Upper lobe of left lung (tissue), 6 donors: ENCODE measurements at regions not wholly inside any gene's neighbourhood (a gene's known extent, or its start where the extent isn't known, plus 50 kb on each side); places are given as distances from the start of the nearest gene placed in this dataset.

Source experiments
- ATAC-seq, 2 donors: fragments of 200-7000 bp; cut with Tn5 transposase; one replicate each; pipeline ENCODE4 v1.9.1; 2022; ENCODE audit warnings: mild to moderate bottlenecking in 2 of 2, moderate library complexity in 2 of 2; ENCODE audit not compliant: low FRiP score in 2 of 2
- DNase-seq, 2 donors: peaks; one replicate each; pipeline ENCODE4 v3.0.0-alpha.2; 2019 to 2020
- H3K27ac ChIP-seq, 4 donors: fragments of 200-600 bp; sonication (generic); one replicate each; pipeline ENCODE4 v1.5.1; 2016 to 2019
- H3K27me3 ChIP-seq, 4 donors: fragments of 200-600 bp; sonication (generic); one replicate each; pipeline ENCODE4 v1.5.1; 2017 to 2019
- H3K36me3 ChIP-seq, 4 donors: fragments of 200-600 bp; sonication (generic); one replicate each; pipeline ENCODE4 v1.5.1; 2016 to 2019
- H3K4me1 ChIP-seq, 4 donors: fragments of 200-600 bp; sonication (generic); one replicate each; pipeline ENCODE4 v1.5.1; 2018 to 2019
- H3K4me3 ChIP-seq, 4 donors: fragments of 200-600 bp; sonication (generic); one replicate each; pipeline ENCODE4 v1.5.1; 2017 to 2019; ENCODE audit warnings: mild to moderate bottlenecking in 2 of 4, moderate library complexity in 1 of 4
- H3K9me3 ChIP-seq, 4 donors: fragments of 200-600 bp; sonication (generic); one replicate each; pipeline ENCODE4 v1.5.1; 2018 to 2019
- EP300 ChIP-seq, 4 donors: sonication (generic); formaldehyde crosslinking; IDR thresholded peaks; one replicate each; pipeline ENCODE4 v1.5.1; 2017; ENCODE audit warnings: antibody characterized with exemption in 4 of 4, control low read depth in 2 of 4
- POLR2A ChIP-seq, 4 donors: fragments of 450-650 bp; IDR thresholded peaks; one replicate each; pipeline ENCODE4 v1.5.1; 2016 to 2017; ENCODE audit warnings: antibody characterized with exemption in 4 of 4, mild to moderate bottlenecking in 2 of 4
- POLR2AphosphoS5 ChIP-seq, 2 donors: sonication (generic); formaldehyde crosslinking; IDR thresholded peaks; one replicate each; pipeline ENCODE4 v1.5.1; 2017; ENCODE audit warnings: antibody characterized with exemption in 2 of 2
- WGBS, 2 donors: methylation state at CpG; one replicate each; pipeline ENCODE4 v1.1.5; 2017 to 2018; 5-methylcytosine and 5-hydroxymethylcytosine counted together
- TF ChIP-seq, protein P1 (sequence below), 6 experiments: fragments of 450-650 bp in 4 of 6; fragments of 200-600 bp in 2 of 6; sonication (generic) in 2 of 6; IDR thresholded peaks; one replicate each; pipeline ENCODE4 v1.5.1; 2016 to 2019; ENCODE audit warnings: antibody characterized with exemption in 6 of 6
- donor health status: DM: no; HTN: no; CAD: no; lungs with moderate emphysema.
- donor health status: DM: no; HTN: yes; CAD: no; lungs with severe emphysema.

- no peaks in the 10 kb centered on the region for H3K9me3 ChIP-seq
- H3K36me3 ChIP-seq = no peaks in the 10 kb centered on the region
- TF ChIP-seq POLR2A (IDR thresholded peaks at IDR 0.05) = no peak
- TF ChIP-seq POLR2AphosphoS5 (IDR thresholded peaks at IDR 0.05) = no peak
- no peak for TF ChIP-seq EP300 (IDR thresholded peaks at IDR 0.05)
- TF ChIP-seq, protein P1, sequence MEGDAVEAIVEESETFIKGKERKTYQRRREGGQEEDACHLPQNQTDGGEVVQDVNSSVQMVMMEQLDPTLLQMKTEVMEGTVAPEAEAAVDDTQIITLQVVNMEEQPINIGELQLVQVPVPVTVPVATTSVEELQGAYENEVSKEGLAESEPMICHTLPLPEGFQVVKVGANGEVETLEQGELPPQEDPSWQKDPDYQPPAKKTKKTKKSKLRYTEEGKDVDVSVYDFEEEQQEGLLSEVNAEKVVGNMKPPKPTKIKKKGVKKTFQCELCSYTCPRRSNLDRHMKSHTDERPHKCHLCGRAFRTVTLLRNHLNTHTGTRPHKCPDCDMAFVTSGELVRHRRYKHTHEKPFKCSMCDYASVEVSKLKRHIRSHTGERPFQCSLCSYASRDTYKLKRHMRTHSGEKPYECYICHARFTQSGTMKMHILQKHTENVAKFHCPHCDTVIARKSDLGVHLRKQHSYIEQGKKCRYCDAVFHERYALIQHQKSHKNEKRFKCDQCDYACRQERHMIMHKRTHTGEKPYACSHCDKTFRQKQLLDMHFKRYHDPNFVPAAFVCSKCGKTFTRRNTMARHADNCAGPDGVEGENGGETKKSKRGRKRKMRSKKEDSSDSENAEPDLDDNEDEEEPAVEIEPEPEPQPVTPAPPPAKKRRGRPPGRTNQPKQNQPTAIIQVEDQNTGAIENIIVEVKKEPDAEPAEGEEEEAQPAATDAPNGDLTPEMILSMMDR (IDR thresholded peaks at IDR 0.05) = no peak
- no peak overlapping the region for H3K4me3 ChIP-seq
- 12 to 32% methylated on average over 5 of the region's 5 CpGs for WGBS, 2 donors
- no peaks in the 10 kb centered on the region for H3K4me1 ChIP-seq
- H3K27ac ChIP-seq = no peak overlapping the region
- ATAC-seq (no peak), DNase-seq (no peak)
- H3K27me3 ChIP-seq = no peaks in the 10 kb centered on the region
These were observed 339.3 kb downstream of the NKX6-1 start for GRCh38 chr4:84159762-84160161.

- H3K4me1 ChIP-seq = no peaks in the 10 kb centered on the region
- no peaks in the 10 kb centered on the region for H3K9me3 ChIP-seq
- H3K27ac ChIP-seq = no peak overlapping the region
- H3K4me3 ChIP-seq = no peak overlapping the region
- whole genome bisulfite sequencing, 2 donors = 36 to 41% methylated on average over 5 of the region's 5 CpGs
- ATAC-seq (no peak), DNase-seq (no peak)
- TF ChIP-seq POLR2AphosphoS5 (IDR thresholded peaks at IDR 0.05) (no peak), EP300 (IDR thresholded peaks at IDR 0.05) (no peak), POLR2A (IDR thresholded peaks at IDR 0.05) (no peak)
- TF ChIP-seq, protein P1 (IDR thresholded peaks at IDR 0.05) = no peak
- H3K27me3 ChIP-seq = no peaks in the 10 kb centered on the region
- H3K36me3 ChIP-seq = no peaks in the 10 kb centered on the region
These were observed 340.4 kb downstream of the NKX6-1 start for GRCh38 chr4:84158670-84159069.

- WGBS, 2 donors = 70 to 78% methylated on average over 2 of the region's 2 CpGs
These were observed 347.5 kb downstream of the NKX6-1 start for GRCh38 chr4:84151574-84151973.

DNA sequence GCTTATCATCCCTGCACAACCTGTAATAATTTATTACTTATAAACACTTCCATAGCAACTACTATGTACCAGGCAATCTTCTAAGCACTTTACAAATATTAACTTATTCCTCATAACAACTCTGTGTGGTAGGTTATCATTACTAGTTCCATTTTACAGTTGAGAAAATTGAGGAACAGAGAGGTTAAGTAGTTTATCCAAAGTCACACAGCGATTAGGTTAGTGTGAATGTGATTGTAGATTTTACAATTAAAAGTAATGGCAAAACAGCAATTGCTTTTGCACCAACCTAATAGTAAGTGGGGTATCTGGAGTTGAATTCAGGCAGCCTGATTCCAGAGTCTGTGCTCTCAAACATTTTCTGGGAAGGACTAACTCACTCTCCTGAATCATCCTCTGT, 348.9 kb downstream of the NKX6-1 start:
- Histone ChIP-seq H3K36me3 (no peaks in the 10 kb centered on the region), H3K27ac (no peak overlapping the region), H3K4me3 (no peak overlapping the region), H3K27me3 (no peaks in the 10 kb centered on the region), H3K4me1 (no peaks in the 10 kb centered on the region), H3K9me3 (no peaks in the 10 kb centered on the region)
- DNase-seq (no peak), ATAC-seq (no peak)
- 92 to 93% methylated on average over 1 of the region's 1 CpG for WGBS, 2 donors
- TF ChIP-seq POLR2A (IDR thresholded peaks at IDR 0.05) = no peak
- no peak for TF ChIP-seq EP300 (IDR thresholded peaks at IDR 0.05)
- no peak for TF ChIP-seq POLR2AphosphoS5 (IDR thresholded peaks at IDR 0.05)
- TF ChIP-seq, protein P1 (IDR thresholded peaks at IDR 0.05) = no peak

More at GRCh38 chr4:84151574-84151973, 347.5 kb downstream of the NKX6-1 start:
- H3K27ac ChIP-seq = no peak overlapping the region
- ATAC-seq = no peak
- no peaks in the 10 kb centered on the region for H3K36me3 ChIP-seq
- no peak for DNase-seq
- H3K4me3 ChIP-seq = no peak overlapping the region
- no peaks in the 10 kb centered on the region for H3K27me3 ChIP-seq
- no peaks in the 10 kb centered on the region for H3K9me3 ChIP-seq
- no peaks in the 10 kb centered on the region for H3K4me1 ChIP-seq
- TF ChIP-seq POLR2A (IDR thresholded peaks at IDR 0.05) (no peak), EP300 (IDR thresholded peaks at IDR 0.05) (no peak), POLR2AphosphoS5 (IDR thresholded peaks at IDR 0.05) (no peak)
- TF ChIP-seq, protein P1 (IDR thresholded peaks at IDR 0.05) = no peak

GRCh38 chr4:84147831-84148230, 351.3 kb downstream of the NKX6-1 start:
- ATAC-seq (no peak), DNase-seq (no peak)
- H3K27ac ChIP-seq = no peak overlapping the region
- no peak for TF ChIP-seq EP300 (IDR thresholded peaks at IDR 0.05)
- no peak for TF ChIP-seq POLR2A (IDR thresholded peaks at IDR 0.05)
- TF ChIP-seq, protein P1 (IDR thresholded peaks at IDR 0.05) = no peak
- no peak for TF ChIP-seq POLR2AphosphoS5 (IDR thresholded peaks at IDR 0.05)
- no peaks in the 10 kb centered on the region for H3K36me3 ChIP-seq
- no peaks in the 10 kb centered on the region for H3K4me1 ChIP-seq
- H3K27me3 ChIP-seq = no peaks in the 10 kb centered on the region
- H3K4me3 ChIP-seq = no peak overlapping the region
- WGBS, 2 donors = 80 to 89% methylated on average over 3 of the region's 3 CpGs
- no peaks in the 10 kb centered on the region for H3K9me3 ChIP-seq
